GM12892 (cell line): ENCODE measurements at regions not wholly inside any gene's neighbourhood (a gene's known extent, or its start where the extent isn't known, plus 50 kb on each side); places are given as distances from the start of the nearest gene placed in this dataset.

ENCODE experiments used
- POLR2A ChIP-seq: IDR thresholded peaks from 2 replicates; pipeline ENCODE4 v1.6.1; 2011; ENCODE audit warnings: low read depth, low read length, control low read depth
- POLR2AphosphoS5 ChIP-seq: IDR thresholded peaks from 2 replicates; pipeline ENCODE4 v1.6.1; 2011; ENCODE audit warnings: low read depth, low read length, control low read depth

DNA sequence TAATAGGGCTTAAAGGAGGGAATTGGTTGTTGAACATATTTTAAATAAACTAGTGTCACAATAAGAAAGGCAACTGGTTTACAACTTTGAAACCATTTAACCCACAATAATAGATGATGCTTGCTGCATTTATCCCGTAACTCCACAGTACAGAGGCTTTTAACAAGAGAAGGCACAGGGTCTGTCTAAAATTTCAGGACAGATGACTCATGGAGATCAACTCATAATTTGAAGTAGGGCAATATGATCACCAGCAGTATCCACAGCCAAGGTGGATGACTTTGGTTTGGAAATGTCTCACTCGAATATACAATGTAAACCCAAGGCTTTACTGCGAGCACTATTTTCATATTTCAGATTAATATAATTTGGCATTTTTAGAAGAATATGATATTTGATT is 340.2 kb downstream of the LRIG3 start:
- TF ChIP-seq POLR2A: no peak
- no peak for TF ChIP-seq POLR2AphosphoS5
